AG04450 (cell line): ENCODE measurements at regions not wholly inside any gene's neighbourhood (a gene's known extent, or its start where the extent isn't known, plus 50 kb on each side); places are given as distances from the start of the nearest gene placed in this dataset.

ENCODE experiments used
- CTCF ChIA-PET: fragments of 300-600, 350-600 bp; formaldehyde crosslinking; extraction: SDS; loops from one replicate; lab custom pipeline; 2022; ENCODE audit warnings: antibody characterized with exemption, inconsistent platforms; lab: Charles Lee
- POLR2A ChIA-PET: fragments of 350-600 bp; formaldehyde crosslinking; extraction: SDS; loops from one replicate; lab custom pipeline; 2021; ENCODE audit warnings: antibody characterized with exemption, inconsistent platforms; lab: Yijun Ruan, JAX
- DNase-seq: peaks from one replicate; pipeline ENCODE4 v3.0.0-alpha.2; 2011; ENCODE audit warnings: low read depth, low spot score
- H3K27ac ChIP-seq: one replicate; pipeline ENCODE4 v1.5.1; 2012; ENCODE audit warnings: low read depth, low read length, control low read depth
- H3K27me3 ChIP-seq: one replicate; pipeline ENCODE4 v1.6.0; 2012; ENCODE audit warnings: low read length; ENCODE audit not compliant: control insufficient read depth, insufficient read depth
- H3K4me3 ChIP-seq: 2 replicates; pipeline ENCODE4 v1.5.1; 2011; ENCODE audit warnings: mild to moderate bottlenecking, low read depth, low read length, control low read depth
- H3K9me3 ChIP-seq: 2 replicates; pipeline ENCODE4 v1.5.1; 2012; ENCODE audit warnings: low read length; ENCODE audit not compliant: control insufficient read depth, insufficient read depth
- CTCF ChIP-seq: IDR thresholded peaks from 2 replicates; pipeline ENCODE4 v1.5.1; 2011; ENCODE audit warnings: low read depth, low read length, control low read depth, inconsistent platforms

- CTCF ChIA-PET = no interaction called here
- TF ChIP-seq CTCF = no peak
- Histone ChIP-seq H3K27me3 (no peaks in the 10 kb centered on the region), H3K27ac (no peak overlapping the region), H3K4me3 (no peak overlapping the region), H3K9me3 (no peaks in the 10 kb centered on the region)
- DNase-seq = peak; percentile 29
- POLR2A ChIA-PET = no interaction called here
Observed at GRCh38 chr7:26958834-26959233, 94.4 kb upstream of the SKAP2 start.

- H3K4me3 ChIP-seq = no peak overlapping the region
- POLR2A ChIA-PET = interaction anchor here (0.6 kb wide), 1 partner anchor 275 kb away, joined by 4 read pairs; no protein-coding TSS in a partner anchor
Observed at GRCh38 chr7:26955516-26955915, 91.1 kb upstream of the SKAP2 start.

GRCh38 chr7:26954951-26955350 is 90.6 kb upstream of the SKAP2 start:
- Histone ChIP-seq H3K9me3 (no peaks in the 10 kb centered on the region), H3K27me3 (no peaks in the 10 kb centered on the region), H3K27ac (no peak overlapping the region), H3K4me3 (no peak overlapping the region)
- POLR2A ChIA-PET = no interaction called here
- DNase-seq = no peak
- CTCF ChIA-PET = no interaction called here
- no peak for TF ChIP-seq CTCF

More at GRCh38 chr7:26955516-26955915, 91.1 kb upstream of the SKAP2 start:
- no peak overlapping the region for H3K27ac ChIP-seq
- H3K9me3 ChIP-seq = no peaks in the 10 kb centered on the region
- no peak for TF ChIP-seq CTCF
- no peaks in the 10 kb centered on the region for H3K27me3 ChIP-seq
- DNase-seq = no peak
- CTCF ChIA-PET = no interaction called here

- no peak overlapping the region for H3K4me3 ChIP-seq
- POLR2A ChIA-PET = no interaction called here
- no peaks in the 10 kb centered on the region for H3K9me3 ChIP-seq
- TF ChIP-seq CTCF = no peak
- CTCF ChIA-PET = no interaction called here
- H3K27me3 ChIP-seq = no peaks in the 10 kb centered on the region
- H3K27ac ChIP-seq = no peak overlapping the region
- no peak for DNase-seq
Observed at GRCh38 chr7:26951407-26951950, 87.1 kb upstream of the SKAP2 start.

- H3K4me3 ChIP-seq = no peak overlapping the region
- H3K9me3 ChIP-seq = no peaks in the 10 kb centered on the region
- CTCF ChIA-PET = interaction anchor here (1.6 kb wide), 1 partner anchor 12 kb away, joined by 4 read pairs; no protein-coding TSS in a partner anchor
- POLR2A ChIA-PET = no interaction called here
- H3K27ac ChIP-seq = no peak overlapping the region
- DNase-seq = no peak
- H3K27me3 ChIP-seq = no peaks in the 10 kb centered on the region
- no peak for TF ChIP-seq CTCF
Observed at GRCh38 chr7:26950889-26951288, 86.5 kb upstream of the SKAP2 start.
